Ascending aorta (tissue), 2 donors: ENCODE measurements at regions not wholly inside any gene's neighbourhood (a gene's known extent, or its start where the extent isn't known, plus 50 kb on each side); places are given as distances from the start of the nearest gene placed in this dataset.

Source experiments
- DNase-seq, 2 donors: peaks; one replicate each; pipeline ENCODE4 v3.0.0-alpha.2; 2019; ENCODE audit warnings: low spot score in 2 of 2
- H3K27ac ChIP-seq, 2 donors: fragments of 200-600 bp; sonication (generic); one replicate each; pipeline ENCODE4 v1.5.1; 2016 to 2017; ENCODE audit warnings: mild to moderate bottlenecking in 1 of 2
- H3K27me3 ChIP-seq: fragments of 200-600 bp; sonication (generic); one replicate; pipeline ENCODE4 v1.5.1; 2017
- H3K36me3 ChIP-seq, 2 donors: fragments of 200-600 bp; sonication (generic); one replicate each; pipeline ENCODE4 v1.5.1; 2016
- H3K4me1 ChIP-seq, 2 donors: fragments of 200-600 bp; sonication (generic); one replicate each; pipeline ENCODE4 v1.5.1; 2016 to 2017; ENCODE audit warnings: mild to moderate bottlenecking in 1 of 2
- H3K4me3 ChIP-seq, 2 donors: fragments of 200-600 bp; sonication (generic); one replicate each; pipeline ENCODE4 v1.5.1; 2016 to 2017; ENCODE audit warnings: mild to moderate bottlenecking in 1 of 2
- H3K9me3 ChIP-seq, 2 donors: fragments of 200-600 bp; sonication (generic); one replicate each; pipeline ENCODE4 v1.5.1; 2016
- CTCF ChIP-seq, 3 experiments: fragments of 200-600 bp in 2 of 3; fragments of 450-650 bp in 1 of 3; sonication (generic) in 2 of 3; IDR thresholded peaks; one replicate each; pipeline ENCODE4 v1.5.1; 2016 to 2019; ENCODE audit warnings: antibody characterized with exemption in 3 of 3, mild to moderate bottlenecking in 1 of 3, moderate library complexity in 1 of 3
- intact Hi-C: fragments of 100-400 bp; cut with DNase I; formaldehyde crosslinking; loops from one replicate; pipeline ENCODE4 v1.15.1; 2023

GRCh38 chr10:106508950-106509349, 655.6 kb downstream of the SORCS1 start:
- no peak overlapping the region for H3K4me3 ChIP-seq
- intact Hi-C loops: no loop called here
- no peaks in the 10 kb centered on the region for H3K27me3 ChIP-seq
- no peaks in the 10 kb centered on the region for H3K4me1 ChIP-seq
- no peak for TF ChIP-seq CTCF (IDR thresholded peaks at IDR 0.05)
- DNase-seq: no peak
- no peak overlapping the region for H3K27ac ChIP-seq
- no peaks in the 10 kb centered on the region for H3K36me3 ChIP-seq
- H3K9me3 ChIP-seq: no peaks in the 10 kb centered on the region

- H3K4me1 ChIP-seq: no peaks in the 10 kb centered on the region
- H3K36me3 ChIP-seq: no peaks in the 10 kb centered on the region
- no peak for DNase-seq
- H3K27me3 ChIP-seq: no peaks in the 10 kb centered on the region
- no peak for TF ChIP-seq CTCF (IDR thresholded peaks at IDR 0.05)
- no peaks in the 10 kb centered on the region for H3K9me3 ChIP-seq
- no peak overlapping the region for H3K4me3 ChIP-seq
- intact Hi-C loops: no loop called here
- H3K27ac ChIP-seq: no peak overlapping the region
Observed at GRCh38 chr10:106506526-106507283, 657.8 kb downstream of the SORCS1 start.

GRCh38 chr10:106504536-106504935, 660.0 kb downstream of the SORCS1 start:
- H3K9me3 ChIP-seq: no peaks in the 10 kb centered on the region
- H3K4me3 ChIP-seq: no peak overlapping the region
- intact Hi-C loops: no loop called here
- no peaks in the 10 kb centered on the region for H3K36me3 ChIP-seq
- no peaks in the 10 kb centered on the region for H3K27me3 ChIP-seq
- H3K4me1 ChIP-seq: no peaks in the 10 kb centered on the region
- no peak overlapping the region for H3K27ac ChIP-seq
- DNase-seq: no peak
- no peak for TF ChIP-seq CTCF (IDR thresholded peaks at IDR 0.05)

GRCh38 chr10:106502641-106503040, 661.9 kb downstream of the SORCS1 start:
- Histone ChIP-seq H3K9me3 (no peaks in the 10 kb centered on the region), H3K27me3 (no peaks in the 10 kb centered on the region), H3K4me3 (no peak overlapping the region), H3K27ac (no peak overlapping the region), H3K36me3 (no peaks in the 10 kb centered on the region), H3K4me1 (no peaks in the 10 kb centered on the region)
- no peak for DNase-seq
- no peak for TF ChIP-seq CTCF (IDR thresholded peaks at IDR 0.05)
- intact Hi-C loops: no loop called here

- no peak for DNase-seq
- Histone ChIP-seq H3K4me3 (no peak overlapping the region), H3K27ac (no peak overlapping the region), H3K27me3 (no peaks in the 10 kb centered on the region), H3K9me3 (no peaks in the 10 kb centered on the region), H3K36me3 (no peaks in the 10 kb centered on the region), H3K4me1 (no peaks in the 10 kb centered on the region)
- TF ChIP-seq CTCF (IDR thresholded peaks at IDR 0.05): no peak
- intact Hi-C loops: no loop called here
Observed at GRCh38 chr10:106500925-106501525, 663.5 kb downstream of the SORCS1 start.
